Coronary artery (tissue), 2 donors: ENCODE measurements at regions not wholly inside any gene's neighbourhood (a gene's known extent, or its start where the extent isn't known, plus 50 kb on each side); places are given as distances from the start of the nearest gene placed in this dataset.

ENCODE experiments used
- DNase-seq: peaks from one replicate; pipeline ENCODE4 v3.0.0-alpha.2; 2017; ENCODE audit warnings: low spot score
- H3K27ac ChIP-seq, 2 donors: fragments of 200-600 bp; sonication (generic); one replicate each; pipeline ENCODE4 v1.5.1; 2016 to 2019
- H3K4me3 ChIP-seq: fragments of 200-600 bp; sonication (generic); 2 replicates; pipeline ENCODE4 v1.5.1; 2016; ENCODE audit warnings: mild to moderate bottlenecking, moderate library complexity
- CTCF ChIP-seq: fragments of 200-600 bp; sonication (generic); IDR thresholded peaks from one replicate; pipeline ENCODE4 v1.5.1; 2019; ENCODE audit warnings: antibody characterized with exemption

GRCh38 chr2:152846697-152847470, 128.5 kb downstream of the ARL6IP6 start:
- DNase-seq: no peak
- no peak overlapping the region for H3K27ac ChIP-seq
- no peak for TF ChIP-seq CTCF
- H3K4me3 ChIP-seq: no peak overlapping the region

GRCh38 chr2:152835674-152836073, 117.3 kb downstream of the ARL6IP6 start:
- no peak for DNase-seq
- no peak overlapping the region for H3K27ac ChIP-seq
- no peak for TF ChIP-seq CTCF
- no peak overlapping the region for H3K4me3 ChIP-seq

- no peak overlapping the region for H3K27ac ChIP-seq
- no peak for TF ChIP-seq CTCF
- H3K4me3 ChIP-seq: no peak overlapping the region
- no peak for DNase-seq
These were observed 109.5 kb downstream of the ARL6IP6 start for GRCh38 chr2:152827944-152828343.

- DNase-seq: no peak
- TF ChIP-seq CTCF: no peak
- Histone ChIP-seq H3K27ac (no peak overlapping the region), H3K4me3 (no peak overlapping the region)
These were observed 108.3 kb downstream of the ARL6IP6 start for GRCh38 chr2:152826581-152827279.

- no peak for TF ChIP-seq CTCF
- H3K4me3 ChIP-seq: no peak overlapping the region
These were observed 107.4 kb downstream of the ARL6IP6 start for GRCh38 chr2:152825834-152826233.

GRCh38 chr2:152823905-152824304, 105.5 kb downstream of the ARL6IP6 start:
- Histone ChIP-seq H3K4me3 (no peak overlapping the region), H3K27ac (no peak overlapping the region)
- DNase-seq: no peak
- TF ChIP-seq CTCF: no peak

More at GRCh38 chr2:152825834-152826233, 107.4 kb downstream of the ARL6IP6 start:
- DNase-seq: no peak
- H3K27ac ChIP-seq: no peak overlapping the region

GRCh38 chr2:152822676-152823075, 104.3 kb downstream of the ARL6IP6 start:
- TF ChIP-seq CTCF: no peak
- Histone ChIP-seq H3K27ac (no peak overlapping the region), H3K4me3 (no peak overlapping the region)
- no peak for DNase-seq
